ENCODE measurements at regions not wholly inside any gene's neighbourhood (a gene's known extent, or its start where the extent isn't known, plus 50 kb on each side); places are given as distances from the start of the nearest gene placed in this dataset.

DNA sequence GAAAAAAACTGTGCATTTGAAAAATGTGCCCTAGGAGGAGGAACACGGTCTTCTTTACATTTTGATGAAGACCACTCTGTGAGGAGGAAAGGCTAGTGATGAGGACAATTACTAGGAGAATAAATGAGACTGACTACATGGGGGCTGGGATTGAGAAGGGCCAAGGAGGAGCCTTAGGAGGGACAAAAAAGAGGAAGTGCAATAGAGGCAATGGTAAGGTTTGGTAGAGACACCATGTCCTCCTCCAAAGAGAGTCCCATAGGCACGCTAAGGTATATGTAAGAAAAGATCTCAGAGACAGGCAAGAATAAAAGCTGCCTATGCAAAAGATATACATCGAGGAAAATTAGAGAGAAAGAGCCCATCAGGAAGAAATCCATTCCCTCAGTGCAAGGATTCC lies 336.5 kb upstream of the SFRP2 start:
- TF ChIP-seq, protein P1, sequence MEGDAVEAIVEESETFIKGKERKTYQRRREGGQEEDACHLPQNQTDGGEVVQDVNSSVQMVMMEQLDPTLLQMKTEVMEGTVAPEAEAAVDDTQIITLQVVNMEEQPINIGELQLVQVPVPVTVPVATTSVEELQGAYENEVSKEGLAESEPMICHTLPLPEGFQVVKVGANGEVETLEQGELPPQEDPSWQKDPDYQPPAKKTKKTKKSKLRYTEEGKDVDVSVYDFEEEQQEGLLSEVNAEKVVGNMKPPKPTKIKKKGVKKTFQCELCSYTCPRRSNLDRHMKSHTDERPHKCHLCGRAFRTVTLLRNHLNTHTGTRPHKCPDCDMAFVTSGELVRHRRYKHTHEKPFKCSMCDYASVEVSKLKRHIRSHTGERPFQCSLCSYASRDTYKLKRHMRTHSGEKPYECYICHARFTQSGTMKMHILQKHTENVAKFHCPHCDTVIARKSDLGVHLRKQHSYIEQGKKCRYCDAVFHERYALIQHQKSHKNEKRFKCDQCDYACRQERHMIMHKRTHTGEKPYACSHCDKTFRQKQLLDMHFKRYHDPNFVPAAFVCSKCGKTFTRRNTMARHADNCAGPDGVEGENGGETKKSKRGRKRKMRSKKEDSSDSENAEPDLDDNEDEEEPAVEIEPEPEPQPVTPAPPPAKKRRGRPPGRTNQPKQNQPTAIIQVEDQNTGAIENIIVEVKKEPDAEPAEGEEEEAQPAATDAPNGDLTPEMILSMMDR (conservative IDR thresholded peaks at IDR 0.05; ENCODE audit: low read length): no peak
- no peak for TF ChIP-seq EZH2phosphoT487 (IDR thresholded peaks at IDR 0.05; ENCODE audit: borderline replicate concordance, low read depth, low read length)

Measured in OCI-LY7 (cell line).